CD4-positive, alpha-beta T cell (primary cell): ENCODE measurements at regions not wholly inside any gene's neighbourhood (a gene's known extent, or its start where the extent isn't known, plus 50 kb on each side); places are given as distances from the start of the nearest gene placed in this dataset.

Experiments
- ATAC-seq: fragments of 200-7000 bp; cut with Tn5 transposase; one replicate; pipeline ENCODE4 v1.10.0; 2022; ENCODE audit warnings: mild to moderate bottlenecking; ENCODE audit not compliant: poor library complexity
- CTCF ChIA-PET: fragments of 350-600 bp; sonication (Branson Sonifier 250); formaldehyde crosslinking; loops from one replicate; lab custom pipeline; 2021; ENCODE audit warnings: antibody characterized with exemption, inconsistent platforms; lab: Charles Lee
- POLR2A ChIA-PET: fragments of 350-600 bp; sonication (Branson Sonifier 250); formaldehyde crosslinking; loops from one replicate; lab custom pipeline; 2021; ENCODE audit warnings: antibody characterized with exemption, inconsistent platforms; lab: Charles Lee
- DNase-seq, 14 experiments: peaks; one replicate each; pipeline ENCODE4 v3.0.0-alpha.2; 2013 to 2020; ENCODE audit warnings: mixed read lengths in 2 of 14
- H3K27ac ChIP-seq, 2 donors: one replicate each; pipeline versions ENCODE4 v1.5.1 to v1.7.0; 2013; ENCODE audit warnings: low read length in 2 of 2, low read depth in 1 of 2, mild to moderate bottlenecking in 1 of 2
- H3K27me3 ChIP-seq, 2 experiments: 1 replicate in 1 of 2; 2 replicates in 1 of 2; pipeline versions ENCODE4 v1.6.1 to v1.7.0; 2013; ENCODE audit warnings: low read length in 2 of 2, control low read depth in 1 of 2, mild to moderate bottlenecking in 1 of 2, moderate library complexity in 1 of 2; ENCODE audit not compliant: insufficient read depth in 2 of 2, control insufficient read depth in 1 of 2
- H3K36me3 ChIP-seq: one replicate; pipeline ENCODE4 v1.6.1; 2013; ENCODE audit warnings: low read length, control low read depth; ENCODE audit not compliant: insufficient read depth
- H3K4me1 ChIP-seq: one replicate; pipeline ENCODE4 v1.6.1; 2013; ENCODE audit warnings: low read length, control low read depth; ENCODE audit not compliant: insufficient read depth
- H3K4me3 ChIP-seq: one replicate; pipeline ENCODE4 v1.5.1; 2013; ENCODE audit warnings: mild to moderate bottlenecking, low read length, moderate library complexity
- H3K9me3 ChIP-seq, 2 experiments: 1 replicate in 1 of 2; 2 replicates in 1 of 2; pipeline versions ENCODE4 v1.6.1 to v1.7.0; 2013; ENCODE audit warnings: low read length in 2 of 2, mild to moderate bottlenecking in 2 of 2, control low read depth in 1 of 2, moderate library complexity in 1 of 2; ENCODE audit not compliant: control insufficient read depth in 1 of 2, insufficient read depth in 1 of 2
- H3K27ac Mint-ChIP-seq: one replicate; pipeline ENCODE4 v1.8.0; 2020; ENCODE audit warnings: mixed read lengths
- H3K27me3 Mint-ChIP-seq: one replicate; pipeline ENCODE4 v1.8.0; 2021; ENCODE audit warnings: mixed read lengths
- H3K36me3 Mint-ChIP-seq: one replicate; pipeline ENCODE4 v1.8.0; 2021; ENCODE audit warnings: low read depth, mixed read lengths
- H3K4me1 Mint-ChIP-seq: one replicate; pipeline ENCODE4 v1.8.0; 2021; ENCODE audit warnings: low read depth, mixed read lengths
- H3K4me3 Mint-ChIP-seq: one replicate; pipeline ENCODE4 v1.8.0; 2020; ENCODE audit warnings: mild to moderate bottlenecking, mixed read lengths
- H3K9me3 Mint-ChIP-seq: one replicate; pipeline ENCODE4 v1.8.0; 2020; ENCODE audit warnings: mixed read lengths
- intact Hi-C, 2 experiments: fragments of 100-400 bp; cut with DNase I in 1 of 2; cut with micrococcal nuclease in 1 of 2; formaldehyde crosslinking; loops; one replicate each; pipeline versions ENCODE4 v1.15.1 to v1.9.0; 2023 to 2025; cut with DNase I, micrococcal nuclease
- TF ChIP-seq, protein P1 (sequence below): fragments of 200-600 bp; IDR thresholded peaks from one replicate; pipeline ENCODE4 v1.8.0; 2022; ENCODE audit warnings: antibody characterized with exemption, mild to moderate bottlenecking

DNA sequence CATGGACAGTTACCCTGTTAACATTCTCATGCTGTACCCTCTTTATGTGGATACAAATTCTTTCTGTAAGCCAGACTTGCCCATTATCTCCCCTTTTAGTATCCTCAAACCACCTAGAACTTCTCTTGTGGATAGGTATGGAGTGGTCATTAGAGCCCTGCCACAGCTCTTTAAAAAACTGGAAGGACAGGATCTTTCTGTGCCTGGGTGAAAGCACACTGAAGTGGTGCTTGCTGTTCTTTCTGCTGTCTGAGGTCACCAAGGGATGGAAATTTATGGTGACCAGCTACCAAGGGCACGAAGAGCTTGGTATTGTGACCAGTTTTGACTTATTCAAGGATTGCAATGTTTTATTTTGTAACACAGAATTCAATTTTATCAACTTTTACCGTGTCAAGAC, 344.2 kb downstream of the CBLL2 start:
- DNase-seq (no peak), ATAC-seq (no peak)
- Histone ChIP-seq H3K9me3 (peaks cover 0 to 4% of the 10 kb centered on the region in 2 experiments), H3K4me3 (no peak overlapping the region), H3K27me3 (no peaks in the 10 kb centered on the region), H3K27ac (no peak overlapping the region), H3K4me1 (no peaks in the 10 kb centered on the region), H3K36me3 (no peaks in the 10 kb centered on the region)
- H3K36me3 Mint-ChIP-seq = no peaks in the 10 kb centered on the region
- TF ChIP-seq, protein P1, sequence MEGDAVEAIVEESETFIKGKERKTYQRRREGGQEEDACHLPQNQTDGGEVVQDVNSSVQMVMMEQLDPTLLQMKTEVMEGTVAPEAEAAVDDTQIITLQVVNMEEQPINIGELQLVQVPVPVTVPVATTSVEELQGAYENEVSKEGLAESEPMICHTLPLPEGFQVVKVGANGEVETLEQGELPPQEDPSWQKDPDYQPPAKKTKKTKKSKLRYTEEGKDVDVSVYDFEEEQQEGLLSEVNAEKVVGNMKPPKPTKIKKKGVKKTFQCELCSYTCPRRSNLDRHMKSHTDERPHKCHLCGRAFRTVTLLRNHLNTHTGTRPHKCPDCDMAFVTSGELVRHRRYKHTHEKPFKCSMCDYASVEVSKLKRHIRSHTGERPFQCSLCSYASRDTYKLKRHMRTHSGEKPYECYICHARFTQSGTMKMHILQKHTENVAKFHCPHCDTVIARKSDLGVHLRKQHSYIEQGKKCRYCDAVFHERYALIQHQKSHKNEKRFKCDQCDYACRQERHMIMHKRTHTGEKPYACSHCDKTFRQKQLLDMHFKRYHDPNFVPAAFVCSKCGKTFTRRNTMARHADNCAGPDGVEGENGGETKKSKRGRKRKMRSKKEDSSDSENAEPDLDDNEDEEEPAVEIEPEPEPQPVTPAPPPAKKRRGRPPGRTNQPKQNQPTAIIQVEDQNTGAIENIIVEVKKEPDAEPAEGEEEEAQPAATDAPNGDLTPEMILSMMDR = no peak
- no peaks in the 10 kb centered on the region for H3K9me3 Mint-ChIP-seq
- intact Hi-C loops = no loop called here
- H3K4me3 Mint-ChIP-seq = no peak overlapping the region
- no peaks in the 10 kb centered on the region for H3K27me3 Mint-ChIP-seq
- ChIA-PET CTCF (no interaction called here), POLR2A (no interaction called here)
- H3K27ac Mint-ChIP-seq = no peak overlapping the region
- H3K4me1 Mint-ChIP-seq = no peaks in the 10 kb centered on the region

DNA sequence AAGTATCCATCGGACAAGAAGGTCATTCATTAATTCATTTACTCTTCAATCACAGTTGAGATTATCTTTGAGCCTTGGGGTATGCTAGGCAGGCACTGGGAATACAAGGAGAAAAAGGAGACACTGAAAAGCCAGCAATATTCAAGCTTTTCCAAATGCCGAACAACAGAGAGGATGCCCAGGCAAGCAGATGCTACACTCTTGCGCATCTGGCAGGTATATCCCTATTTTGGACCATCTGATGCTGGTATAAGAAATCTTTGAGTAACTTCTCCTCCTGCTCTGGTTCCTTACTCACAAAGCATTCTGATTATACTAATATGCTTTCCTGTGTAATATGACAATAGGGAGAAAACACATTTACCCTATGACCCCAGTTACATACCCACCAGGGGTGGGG, 354.9 kb downstream of the CBLL2 start:
- CTCF ChIA-PET = interaction anchor here (0.6 kb wide), 1 partner anchor 48 kb away, joined by 3 read pairs; no protein-coding TSS in a partner anchor
- Mint-ChIP-seq H3K27me3 (no peaks in the 10 kb centered on the region), H3K9me3 (no peaks in the 10 kb centered on the region), H3K4me1 (no peaks in the 10 kb centered on the region), H3K36me3 (no peaks in the 10 kb centered on the region), H3K27ac (no peak overlapping the region), H3K4me3 (no peak overlapping the region)
- no peak overlapping the region for H3K4me3 ChIP-seq
- POLR2A ChIA-PET = no interaction called here
- DNase-seq = no peak
- TF ChIP-seq, protein P1 = no peak
- H3K36me3 ChIP-seq = no peaks in the 10 kb centered on the region
- H3K9me3 ChIP-seq = no peaks in the 10 kb centered on the region
- no peak for ATAC-seq
- H3K4me1 ChIP-seq = no peaks in the 10 kb centered on the region
- intact Hi-C loops = no loop called here
- H3K27ac ChIP-seq = no peak overlapping the region
- H3K27me3 ChIP-seq = no peaks in the 10 kb centered on the region

DNA sequence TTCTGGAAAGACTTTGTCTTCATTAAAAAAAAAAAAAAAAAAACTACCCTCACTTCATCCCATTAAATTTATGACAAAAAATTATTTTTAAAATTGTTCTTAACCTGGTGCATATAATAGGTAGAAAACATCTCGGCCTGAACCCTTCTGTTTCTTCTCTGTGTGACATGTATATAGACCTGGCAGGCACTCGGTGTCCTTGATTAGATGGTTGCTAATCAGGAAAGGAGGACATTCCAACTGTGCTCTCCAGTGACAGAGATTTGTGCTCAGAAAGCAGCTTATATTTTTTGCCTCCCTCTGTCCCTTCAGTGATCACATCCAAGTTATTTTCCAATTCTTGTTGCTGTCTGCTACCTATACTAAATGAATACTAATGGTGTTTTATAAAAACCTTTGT, 355.6 kb downstream of the CBLL2 start:
- CTCF ChIA-PET = interaction anchor here (0.6 kb wide), 1 partner anchor 47 kb away, joined by 3 read pairs; no protein-coding TSS in a partner anchor
- POLR2A ChIA-PET = no interaction called here
- no peak overlapping the region for H3K4me3 Mint-ChIP-seq
- no peaks in the 10 kb centered on the region for H3K4me1 Mint-ChIP-seq
- no peak overlapping the region for H3K27ac Mint-ChIP-seq
- no peak for ATAC-seq
- no peaks in the 10 kb centered on the region for H3K27me3 ChIP-seq
- H3K27me3 Mint-ChIP-seq = no peaks in the 10 kb centered on the region
- no peak overlapping the region for H3K27ac ChIP-seq
- no peaks in the 10 kb centered on the region for H3K4me1 ChIP-seq
- TF ChIP-seq, protein P1 = no peak
- no peaks in the 10 kb centered on the region for H3K36me3 Mint-ChIP-seq
- no peak overlapping the region for H3K4me3 ChIP-seq
- H3K9me3 Mint-ChIP-seq = no peaks in the 10 kb centered on the region
- DNase-seq = no peak
- H3K36me3 ChIP-seq = no peaks in the 10 kb centered on the region
- H3K9me3 ChIP-seq = no peaks in the 10 kb centered on the region
- intact Hi-C loops = no loop called here
